Fibroblast of peridontal ligament (primary cell): ENCODE measurements at regions not wholly inside any gene's neighbourhood (a gene's known extent, or its start where the extent isn't known, plus 50 kb on each side); places are given as distances from the start of the nearest gene placed in this dataset.
"Not testable (repeated sequence)": the region's sequence is repeated elsewhere in the genome, so short reads cannot be mapped to it uniquely, and the experiment has no call there.

ENCODE experiments used
- DNase-seq: peaks from one replicate; pipeline ENCODE4 v3.0.0-alpha.2; 2010; ENCODE audit errors: extremely low read depth

GRCh38 chr7:1300206-1300605 lies 67.5 kb downstream of the UNCX start:
- DNase-seq: no peak

GRCh38 chr7:1300636-1301035 lies 68.0 kb downstream of the UNCX start:
- no peak for DNase-seq

DNA sequence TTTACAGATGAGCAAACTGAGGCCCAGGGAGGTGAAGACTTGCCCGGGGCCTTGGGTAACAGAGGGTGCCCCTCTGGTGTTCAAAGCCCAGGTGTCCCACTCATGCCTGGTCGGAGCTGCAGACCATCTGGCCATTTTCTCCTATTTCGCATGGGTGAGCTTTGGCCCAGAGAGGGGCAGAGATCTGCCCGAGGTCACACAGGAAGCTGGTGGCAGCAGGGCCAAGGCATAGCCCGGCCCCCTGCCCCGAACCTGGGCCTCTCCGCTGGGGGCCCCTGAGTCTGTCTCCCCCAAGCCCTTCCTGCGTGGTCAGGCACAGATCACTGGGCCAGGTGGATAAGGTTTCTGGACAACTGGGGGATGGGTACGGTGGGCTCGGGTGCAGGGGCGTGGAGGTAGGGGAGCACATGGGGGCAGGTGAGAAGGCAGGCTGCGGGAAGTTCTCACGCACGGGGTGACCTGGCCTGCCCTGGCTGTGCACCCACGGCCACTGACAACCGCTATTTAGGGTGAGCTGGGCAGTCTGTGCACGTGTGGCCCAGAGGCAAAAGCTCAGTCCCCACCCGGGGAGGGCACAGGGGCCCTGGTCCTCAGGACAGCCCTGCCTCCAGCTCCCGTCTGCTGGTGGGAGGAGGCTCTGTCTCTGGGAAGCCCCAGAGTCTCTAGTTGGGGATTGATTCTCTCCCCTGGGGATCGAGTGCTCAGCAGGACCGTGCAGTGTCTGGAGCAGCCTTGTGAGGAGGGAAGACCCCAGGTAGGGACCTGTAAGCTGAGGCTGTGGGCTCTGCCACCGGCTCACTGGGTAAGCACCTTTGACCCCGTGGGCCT lies 68.6 kb downstream of the UNCX start:
- DNase-seq: no peak

DNA sequence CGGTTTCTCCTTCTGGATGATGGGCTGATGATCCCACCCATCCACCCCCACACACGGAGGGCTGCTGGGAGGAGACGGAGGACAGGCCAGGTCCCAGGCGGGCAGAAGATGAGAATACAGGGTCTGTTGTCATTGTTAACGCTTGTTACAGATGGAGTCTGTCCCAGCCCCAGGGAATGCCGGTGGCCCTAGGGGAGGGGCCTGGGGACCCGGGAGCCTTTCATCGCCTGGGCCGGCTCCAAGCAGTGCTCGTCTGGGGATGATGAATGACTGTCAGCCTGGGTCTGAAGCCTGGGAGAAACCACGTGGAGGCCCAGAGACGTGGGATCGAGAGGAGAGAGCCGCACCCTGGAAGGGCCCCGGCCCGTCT lies 69.2 kb downstream of the UNCX start:
- DNase-seq: no peak

DNA sequence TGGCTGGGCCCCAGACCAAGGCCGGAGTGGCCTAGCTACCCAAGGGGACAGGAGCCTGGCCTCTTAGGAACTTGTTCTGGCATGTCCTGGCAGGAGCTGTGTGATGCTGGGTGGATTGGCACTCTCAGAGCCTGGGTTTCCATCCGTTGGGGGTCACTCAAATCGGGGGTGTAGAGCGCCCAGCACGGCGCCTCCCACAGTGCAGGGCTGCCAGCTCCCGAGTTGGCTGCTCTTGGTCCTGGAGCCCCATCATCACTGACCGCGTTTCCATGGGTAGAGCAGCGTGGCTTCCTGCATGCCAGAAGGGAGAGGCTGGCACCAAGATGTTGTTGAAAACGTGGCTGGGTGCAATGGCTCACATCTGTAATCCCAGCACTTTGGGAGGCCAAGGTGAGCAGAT lies 70.3 kb downstream of the UNCX start:
- DNase-seq: no peak

- DNase-seq: not testable (repeated sequence)
Measured at GRCh38 chr7:1304011-1304410, 71.3 kb downstream of the UNCX start.

DNA sequence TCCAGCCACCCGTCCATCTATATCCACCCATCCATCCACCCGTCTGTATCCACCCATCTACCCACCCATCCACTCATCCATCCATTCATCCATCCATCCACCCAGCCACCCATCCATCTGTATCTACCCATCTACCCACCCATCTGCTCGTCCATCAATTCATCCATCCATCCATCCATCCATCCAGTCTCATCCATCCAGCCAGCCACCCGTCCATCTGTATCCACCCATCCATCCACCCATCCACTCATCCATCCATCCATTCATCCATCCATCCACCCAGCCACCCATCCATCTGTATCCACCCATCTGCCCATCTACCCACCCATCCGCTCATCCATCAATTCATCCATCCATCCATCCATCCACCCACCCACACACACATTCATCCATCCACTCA lies 73.2 kb downstream of the UNCX start:
- no peak for DNase-seq

DNA sequence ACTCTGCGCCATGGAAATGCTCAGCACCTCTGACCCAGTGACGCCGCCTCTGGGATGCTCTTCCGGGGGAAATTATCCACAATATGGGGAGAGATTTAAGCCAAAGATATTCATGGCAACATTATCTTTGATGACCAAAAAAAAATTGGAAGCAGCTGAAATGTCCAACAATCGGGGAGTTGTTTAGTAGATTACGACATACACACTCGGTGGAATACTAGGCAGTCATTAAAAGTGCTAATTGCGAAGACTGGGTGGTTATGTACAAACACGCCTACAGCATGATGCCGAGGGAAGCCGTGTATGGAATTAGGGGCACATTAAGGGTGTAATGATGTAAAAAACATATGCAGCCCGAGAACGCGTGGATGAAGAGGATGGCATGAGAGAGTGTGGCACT lies 75.2 kb downstream of the UNCX start:
- DNase-seq: no peak

DNA sequence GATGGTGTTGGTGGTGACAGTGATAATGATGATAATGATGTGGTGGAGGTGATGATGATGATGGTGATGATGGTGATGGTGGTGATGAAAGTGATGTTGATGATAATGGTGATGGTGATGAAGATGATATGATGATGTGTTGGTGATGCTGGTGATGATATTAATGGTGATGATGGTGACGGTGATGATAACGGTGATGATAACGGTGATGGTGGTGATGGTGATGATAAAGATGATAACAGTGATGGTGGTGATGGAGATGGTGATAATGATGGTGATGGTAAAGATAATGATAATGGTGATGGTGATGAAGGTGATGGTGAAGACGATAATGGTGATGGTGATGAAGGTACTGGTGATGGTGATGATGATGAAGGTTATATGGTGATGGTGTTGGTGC lies 76.6 kb downstream of the UNCX start:
- DNase-seq: no peak

DNA sequence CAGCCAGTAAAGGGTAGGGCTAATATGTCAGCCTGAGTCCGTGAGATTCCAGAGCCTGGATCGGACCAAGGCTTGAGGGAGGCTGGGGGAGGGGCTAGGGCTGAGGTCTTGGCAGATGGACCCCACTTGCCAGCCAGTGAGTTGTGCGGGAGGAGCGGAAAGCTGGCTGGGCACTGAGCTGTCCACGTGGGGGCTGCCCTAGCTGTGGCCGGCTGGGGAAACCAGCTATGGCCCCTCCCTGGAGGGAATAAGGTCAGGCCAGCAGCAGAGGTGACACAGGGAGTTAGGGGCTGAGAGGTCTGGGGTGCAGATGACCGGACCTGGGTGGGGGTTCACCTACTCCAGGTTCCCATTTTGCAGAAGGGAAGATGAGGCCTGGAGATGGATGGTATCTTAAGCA lies 77.3 kb downstream of the UNCX start:
- no peak for DNase-seq

DNA sequence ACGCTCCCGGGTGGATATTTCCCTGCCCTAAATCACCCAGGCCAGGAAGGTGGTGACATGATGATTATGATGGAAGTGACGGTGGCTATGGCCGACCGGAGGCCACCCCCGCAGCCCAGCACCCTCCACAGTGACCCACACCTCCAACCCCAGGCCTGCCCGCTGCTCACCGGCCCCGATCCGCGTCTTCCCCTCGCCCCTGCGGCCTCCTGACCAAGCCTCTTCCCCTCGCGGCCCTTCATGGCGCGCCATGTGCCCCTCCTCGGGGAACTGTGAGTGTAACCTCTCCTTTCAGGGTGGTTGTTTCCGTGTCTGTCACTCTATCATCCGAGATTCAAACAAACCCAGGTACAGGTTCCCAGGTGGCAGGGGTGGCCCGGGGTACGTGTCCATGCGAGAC lies 78.3 kb downstream of the UNCX start:
- no peak for DNase-seq

DNA sequence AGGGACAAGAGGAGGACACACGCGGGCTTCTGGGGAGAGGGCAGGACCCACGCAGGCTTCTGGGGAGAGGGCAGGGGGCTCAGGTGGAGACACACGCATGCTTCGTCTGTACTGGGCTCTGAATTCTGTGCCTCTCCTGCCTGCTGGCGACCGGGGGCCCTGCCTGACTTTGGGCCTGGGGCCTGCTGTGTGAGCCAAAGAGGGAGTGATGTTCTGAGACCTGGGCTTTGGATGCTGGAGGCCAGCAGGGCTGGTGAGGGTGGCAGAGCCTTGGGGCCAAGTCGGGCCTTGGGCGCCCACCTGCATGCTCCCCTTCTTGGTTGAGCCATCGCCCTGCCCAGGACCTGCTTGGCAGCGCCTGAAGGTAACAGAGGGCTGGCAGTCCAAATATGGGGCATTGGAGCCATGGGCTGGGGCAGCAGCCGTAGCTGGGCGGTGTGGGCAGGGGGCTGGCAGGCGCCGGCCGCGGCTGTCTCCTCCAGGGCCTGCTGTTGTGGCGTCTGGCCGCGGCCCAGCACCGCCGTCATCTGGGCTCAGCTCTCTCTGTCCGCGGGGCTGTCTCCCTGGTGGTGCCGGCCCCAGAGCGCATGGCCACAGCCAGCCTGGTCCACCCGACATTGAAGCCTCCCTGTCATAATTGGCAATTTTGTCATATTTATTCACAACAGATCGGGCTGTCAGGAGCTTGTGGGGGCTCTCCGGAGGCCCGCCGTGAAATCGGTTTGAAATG lies 78.9 kb downstream of the UNCX start:
- no peak for DNase-seq

DNA sequence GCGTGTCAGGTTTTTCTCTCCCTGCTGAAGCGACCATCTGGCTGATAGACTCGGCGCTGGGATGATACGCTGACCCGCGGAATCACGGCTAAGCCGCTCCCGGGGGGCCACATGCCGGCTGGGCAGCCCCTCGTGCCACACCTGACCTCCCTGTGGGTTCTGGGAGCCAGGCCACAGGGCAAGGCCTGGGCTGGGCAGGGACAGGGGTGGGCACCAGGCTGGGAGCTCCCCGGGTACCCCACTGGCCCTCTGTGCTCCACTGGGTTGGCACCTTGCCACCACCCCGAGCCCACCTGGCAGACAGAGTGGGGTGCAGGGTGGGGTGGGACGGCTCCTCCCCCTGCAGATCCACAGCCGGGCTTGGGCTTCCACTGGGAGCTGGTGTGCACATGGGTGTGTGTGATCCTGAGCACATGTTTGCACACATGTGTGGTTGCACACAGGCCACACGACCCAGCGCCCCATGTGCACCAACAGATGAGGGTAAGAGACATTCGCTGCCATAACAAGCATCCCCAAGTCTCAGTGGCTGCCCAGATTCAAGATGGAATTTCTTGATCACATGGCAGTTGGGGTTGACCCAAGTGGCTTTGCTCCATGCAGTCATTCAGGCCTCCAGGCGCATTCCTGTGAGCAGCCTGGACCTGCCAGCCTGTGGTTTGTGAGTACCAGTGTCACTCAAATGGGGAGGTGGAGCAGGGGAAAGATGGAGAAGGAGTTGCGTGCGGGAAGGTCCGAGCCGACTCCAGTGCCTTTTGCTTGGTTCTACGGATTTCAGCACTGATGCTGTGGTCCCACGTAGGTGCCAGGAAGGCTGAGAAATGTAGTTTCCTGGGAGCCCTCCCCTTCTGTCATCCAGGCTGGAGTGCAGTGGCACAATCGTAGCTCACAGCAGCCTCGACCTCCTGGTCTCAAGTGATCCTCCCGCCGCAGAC lies 79.7 kb downstream of the UNCX start:
- DNase-seq: no peak

DNA sequence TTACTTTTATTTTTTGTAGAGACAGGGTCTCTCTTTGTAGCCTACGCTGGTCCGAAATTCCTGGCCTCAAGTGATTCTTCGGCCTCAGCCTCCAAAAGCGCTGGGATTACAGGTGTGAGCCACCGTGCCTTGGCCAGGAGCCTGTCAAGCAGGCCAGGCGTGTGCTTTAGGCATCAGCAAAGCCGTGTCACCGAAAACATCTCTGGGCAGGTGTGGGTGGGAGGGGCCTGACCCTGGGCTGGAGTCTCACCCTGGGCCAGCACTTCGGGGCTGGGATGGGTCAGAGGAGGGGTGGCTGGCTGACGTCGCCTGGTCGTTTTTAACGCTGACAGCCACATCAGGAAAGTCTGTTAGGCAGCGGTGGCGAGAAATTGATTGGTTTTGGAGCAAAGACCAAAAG lies 80.9 kb downstream of the UNCX start:
- DNase-seq: no peak

- no peak for DNase-seq
Measured at GRCh38 chr7:1314021-1314907, 81.6 kb downstream of the UNCX start.

DNA sequence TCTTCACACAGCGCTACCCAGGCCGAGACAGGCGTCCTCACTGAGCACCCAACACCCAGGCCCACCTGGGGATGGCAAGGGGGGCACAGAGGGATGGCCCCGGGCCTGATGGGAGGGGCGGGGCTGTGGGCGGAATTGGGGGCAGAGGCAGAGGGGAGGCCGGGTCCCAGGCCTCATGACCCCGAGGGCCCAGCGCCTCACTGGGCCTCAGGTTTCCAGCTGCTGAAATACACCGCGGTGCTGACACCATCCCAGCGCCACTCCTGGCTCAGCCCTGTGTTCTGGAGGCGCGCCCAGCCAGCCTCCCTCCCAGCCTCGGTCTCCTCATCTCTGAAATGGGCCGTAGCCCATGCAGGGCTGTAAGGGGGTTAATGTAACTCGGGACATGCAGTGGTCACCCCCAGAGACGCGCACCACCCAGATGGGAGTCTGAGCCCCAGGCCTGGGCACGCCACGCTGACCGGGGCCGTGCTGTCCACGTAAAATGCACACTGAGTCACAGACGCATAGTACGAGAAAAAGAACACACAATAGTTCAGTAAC lies 82.3 kb downstream of the UNCX start:
- no peak for DNase-seq

- DNase-seq: no peak
Measured at GRCh38 chr7:1316086-1316485, 83.4 kb downstream of the UNCX start.

DNA sequence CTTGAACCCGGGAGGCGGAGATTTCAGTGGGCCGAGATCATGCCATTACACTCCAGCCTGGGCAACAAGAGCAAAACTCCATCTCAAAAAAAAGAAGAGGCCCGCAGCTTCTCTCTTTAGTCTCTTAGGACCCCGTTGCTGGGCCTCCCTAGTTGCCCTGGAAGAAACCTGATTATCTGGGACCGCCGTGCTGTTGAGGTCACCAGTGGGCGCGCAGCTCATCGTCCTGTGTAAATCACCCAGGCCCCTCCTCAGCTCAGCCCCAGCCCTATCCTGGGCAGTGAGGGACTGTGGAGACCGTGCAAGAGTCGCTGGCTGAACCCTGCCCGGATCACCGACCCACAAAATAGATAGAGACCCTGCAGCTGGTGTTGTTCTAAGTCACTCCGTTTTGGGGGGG lies 85.0 kb downstream of the UNCX start:
- DNase-seq: no peak

GRCh38 chr7:1318051-1318450 lies 85.4 kb downstream of the UNCX start:
- DNase-seq: no peak

GRCh38 chr7:1318661-1319060 lies 86.0 kb downstream of the UNCX start:
- no peak for DNase-seq

GRCh38 chr7:1320616-1321240 lies 88.1 kb downstream of the UNCX start:
- no peak for DNase-seq
